H1 (cell line): ENCODE measurements at regions not wholly inside any gene's neighbourhood (a gene's known extent, or its start where the extent isn't known, plus 50 kb on each side); places are given as distances from the start of the nearest gene placed in this dataset.

Source experiments
- CTCF ChIA-PET: fragments of 300-600 bp; sonication (Branson Sonifier 250); formaldehyde crosslinking; loops from one replicate; lab custom pipeline; 2021; ENCODE audit not compliant: partially characterized antibody; lab: Charles Lee
- POLR2A ChIA-PET: fragments of 300-600 bp; sonication (Branson Sonifier 250); formaldehyde crosslinking; loops from one replicate; lab custom pipeline; 2021; ENCODE audit warnings: inconsistent platforms; ENCODE audit not compliant: partially characterized antibody; lab: Charles Lee
- DNase-seq, 2 experiments: peaks; one replicate each; pipeline versions ENCODE4 v3.0.0 to v3.0.0-alpha.2; 2010 to 2022; ENCODE audit warnings: low spot score in 2 of 2, low read depth in 1 of 2, mixed read lengths in 1 of 2
- FAIRE-seq: peaks from 2 replicates; lab custom pipeline; 2011; peaks lifted over from hg19 to GRCh38; lab: Jason Lieb, UNC
- H2AFZ ChIP-seq: 2 replicates; pipeline ENCODE4 v1.8.1; 2012; ENCODE audit warnings: low read length, inconsistent platforms
- H2AK5ac ChIP-seq: 2 replicates; pipeline ENCODE4 v1.6.1; 2013; ENCODE audit warnings: low read depth, low read length
- H2BK120ac ChIP-seq: replicated peaks from 2 replicates; pipeline ENCODE3; 2013; ENCODE audit warnings: low read depth, low read length, inconsistent platforms
- H2BK12ac ChIP-seq: 2 replicates; pipeline ENCODE4 v1.6.1; 2013; ENCODE audit warnings: low read depth, low read length
- H2BK15ac ChIP-seq: 2 replicates; pipeline ENCODE4 v1.6.1; 2013; ENCODE audit warnings: low read length
- H2BK20ac ChIP-seq: 2 replicates; pipeline ENCODE4 v1.6.1; 2013; ENCODE audit warnings: low read length
- H2BK5ac ChIP-seq: 2 replicates; pipeline ENCODE4 v1.6.1; 2013; ENCODE audit warnings: low read depth, low read length
- H3K14ac ChIP-seq: 2 replicates; pipeline ENCODE4 v1.6.1; 2013; ENCODE audit warnings: inconsistent platforms; ENCODE audit not compliant: insufficient read length
- H3K18ac ChIP-seq: 2 replicates; pipeline ENCODE4 v1.6.1; 2013; ENCODE audit warnings: low read length; ENCODE audit errors: extremely low read depth
- H3K23ac ChIP-seq: 2 replicates; pipeline ENCODE4 v1.6.1; 2013; ENCODE audit warnings: inconsistent platforms; ENCODE audit not compliant: insufficient read length
- H3K23me2 ChIP-seq: 2 replicates; pipeline ENCODE4 v1.6.1; 2013; ENCODE audit warnings: low read depth, low read length
- H3K27ac ChIP-seq: 2 replicates; pipeline ENCODE4 v1.6.1; 2011; ENCODE audit warnings: low read depth, low read length, inconsistent platforms
- H3K27me3 ChIP-seq, 4 experiments: replicated peaks in 1 of 4; 1 replicate in 1 of 4; 2 replicates in 3 of 4; pipeline versions ENCODE4 v1.6.1 to v1.8.1; 2011 to 2013; ENCODE audit warnings: low read length in 3 of 4, mild to moderate bottlenecking in 3 of 4, inconsistent platforms in 2 of 4, mixed read lengths in 2 of 4, moderate library complexity in 1 of 4; ENCODE audit not compliant: control insufficient read depth in 3 of 4, insufficient read depth in 3 of 4; ENCODE audit errors: extremely low read depth in 1 of 4
- H3K36me3 ChIP-seq, 4 experiments: 2 replicates each; pipeline versions ENCODE4 v1.6.1 to v1.8.1; 2011 to 2013; ENCODE audit warnings: mild to moderate bottlenecking in 4 of 4, low read length in 3 of 4, moderate library complexity in 2 of 4, control low read depth in 1 of 4, inconsistent platforms in 1 of 4; ENCODE audit not compliant: insufficient read depth in 4 of 4, control insufficient read depth in 2 of 4
- H3K4ac ChIP-seq: replicated peaks from 2 replicates; pipeline ENCODE3; 2013; ENCODE audit warnings: low read length, low read depth, mixed read lengths, inconsistent platforms; ENCODE audit not compliant: insufficient read length
- H3K4me1 ChIP-seq, 4 experiments: replicated peaks in 1 of 4; 1 replicate in 1 of 4; 2 replicates in 3 of 4; pipeline versions ENCODE4 v1.6.1 to v1.8.1; 2011 to 2013; ENCODE audit warnings: low read length in 3 of 4, inconsistent platforms in 2 of 4, mixed read lengths in 1 of 4; ENCODE audit not compliant: insufficient read depth in 4 of 4, control insufficient read depth in 3 of 4
- H3K4me2 ChIP-seq, 2 experiments: 2 replicates each; pipeline versions ENCODE4 v1.6.1 to v1.8.1; 2011 to 2013; ENCODE audit warnings: low read depth in 2 of 2, low read length in 2 of 2, control low read depth in 1 of 2, inconsistent platforms in 1 of 2, mild to moderate bottlenecking in 1 of 2; ENCODE audit not compliant: insufficient read depth in 1 of 2
- H3K4me3 ChIP-seq, 4 experiments: fragments of 200-600, 300-600 bp in 1 of 4; sonication (generic), shearing (Covaris generic), sonication (Bioruptor Twin) in 1 of 4; 2 replicates each; pipeline versions ENCODE4 v1.5.1 to v1.8.1; 2011 to 2016; ENCODE audit warnings: low read length in 4 of 4, low read depth in 3 of 4, control low read depth in 2 of 4, inconsistent platforms in 2 of 4, mild to moderate bottlenecking in 2 of 4, mixed read lengths in 1 of 4, moderate library complexity in 1 of 4; ENCODE audit not compliant: insufficient read depth in 2 of 4; ENCODE audit errors: extremely low read depth in 1 of 4
- H3K56ac ChIP-seq: replicated peaks from 2 replicates; pipeline ENCODE3; 2013; ENCODE audit warnings: low read depth, mild to moderate bottlenecking, mixed read lengths, low read length, inconsistent platforms; ENCODE audit not compliant: insufficient read length
- H3K79me1 ChIP-seq: 2 replicates; pipeline ENCODE4 v1.6.1; 2013; ENCODE audit warnings: low read depth, low read length, control low read depth
- H3K79me2 ChIP-seq, 2 experiments: 2 replicates each; pipeline versions ENCODE4 v1.6.1 to v1.8.1; 2012 to 2013; ENCODE audit warnings: low read length in 2 of 2, mild to moderate bottlenecking in 2 of 2, inconsistent platforms in 1 of 2; ENCODE audit not compliant: insufficient read depth in 2 of 2, control insufficient read depth in 1 of 2
- H3K9ac ChIP-seq, 4 experiments: replicated peaks in 1 of 4; 1 replicate in 1 of 4; 2 replicates in 3 of 4; pipeline versions ENCODE4 v1.6.1 to v1.8.1; 2011 to 2013; ENCODE audit warnings: low read depth in 3 of 4, low read length in 3 of 4, control low read depth in 2 of 4, mild to moderate bottlenecking in 2 of 4, moderate library complexity in 2 of 4, inconsistent platforms in 1 of 4; ENCODE audit errors: extremely low read depth in 1 of 4
- H3K9me3 ChIP-seq, 2 experiments: 2 replicates each; pipeline versions ENCODE4 v1.6.1 to v1.8.1; 2012 to 2013; ENCODE audit warnings: mild to moderate bottlenecking in 2 of 2, moderate library complexity in 2 of 2, control low read depth in 1 of 2, inconsistent platforms in 1 of 2, low read depth in 1 of 2, low read length in 1 of 2, mixed read lengths in 1 of 2; ENCODE audit not compliant: insufficient read depth in 2 of 2
- H4K20me1 ChIP-seq, 2 experiments: replicated peaks in 1 of 2; 2 replicates each; pipeline versions ENCODE3 to v1.8.1; 2011 to 2013; ENCODE audit warnings: inconsistent platforms in 2 of 2, low read length in 2 of 2, mild to moderate bottlenecking in 1 of 2; ENCODE audit not compliant: insufficient read depth in 2 of 2, control insufficient read depth in 1 of 2
- H4K5ac ChIP-seq: 2 replicates; pipeline ENCODE4 v1.6.1; 2013; ENCODE audit warnings: low read length, low read depth, mixed read lengths, inconsistent platforms; ENCODE audit not compliant: insufficient read length
- H4K8ac ChIP-seq: 2 replicates; pipeline ENCODE4 v1.8.0; 2013; ENCODE audit warnings: mild to moderate bottlenecking, moderate library complexity, low read length, inconsistent platforms; ENCODE audit not compliant: insufficient read depth; ENCODE audit errors: extremely low read depth
- H4K91ac ChIP-seq: replicated peaks from 2 replicates; pipeline ENCODE3; 2013; ENCODE audit warnings: low read length, mixed read lengths, inconsistent platforms; ENCODE audit not compliant: insufficient read length
- RXRA ChIP-seq: IDR thresholded peaks from 2 replicates; pipeline ENCODE4 v1.6.1; 2011; ENCODE audit warnings: low read depth, mild to moderate bottlenecking, low read length, moderate library complexity; ENCODE audit not compliant: insufficient read depth
- WGBS, 2 experiments: shearing (Covaris generic) in 1 of 2; methylation state at CpG; one replicate each; pipeline versions ENCODE4 v1.1.6 to v1.1.7; 2013 to 2015; ENCODE audit warnings: low lambda C conversion rate in 2 of 2, mixed read lengths in 2 of 2, inconsistent platforms in 1 of 2, low coverage in 1 of 2, missing lambda C conversion rate in 1 of 2; ENCODE audit not compliant: insufficient replicate concordance in 2 of 2, insufficient coverage in 1 of 2, insufficient read length in 1 of 2; ENCODE audit errors: extremely low coverage in 1 of 2, missing lambda C conversion rate in 1 of 2; 5-methylcytosine and 5-hydroxymethylcytosine counted together

DNA sequence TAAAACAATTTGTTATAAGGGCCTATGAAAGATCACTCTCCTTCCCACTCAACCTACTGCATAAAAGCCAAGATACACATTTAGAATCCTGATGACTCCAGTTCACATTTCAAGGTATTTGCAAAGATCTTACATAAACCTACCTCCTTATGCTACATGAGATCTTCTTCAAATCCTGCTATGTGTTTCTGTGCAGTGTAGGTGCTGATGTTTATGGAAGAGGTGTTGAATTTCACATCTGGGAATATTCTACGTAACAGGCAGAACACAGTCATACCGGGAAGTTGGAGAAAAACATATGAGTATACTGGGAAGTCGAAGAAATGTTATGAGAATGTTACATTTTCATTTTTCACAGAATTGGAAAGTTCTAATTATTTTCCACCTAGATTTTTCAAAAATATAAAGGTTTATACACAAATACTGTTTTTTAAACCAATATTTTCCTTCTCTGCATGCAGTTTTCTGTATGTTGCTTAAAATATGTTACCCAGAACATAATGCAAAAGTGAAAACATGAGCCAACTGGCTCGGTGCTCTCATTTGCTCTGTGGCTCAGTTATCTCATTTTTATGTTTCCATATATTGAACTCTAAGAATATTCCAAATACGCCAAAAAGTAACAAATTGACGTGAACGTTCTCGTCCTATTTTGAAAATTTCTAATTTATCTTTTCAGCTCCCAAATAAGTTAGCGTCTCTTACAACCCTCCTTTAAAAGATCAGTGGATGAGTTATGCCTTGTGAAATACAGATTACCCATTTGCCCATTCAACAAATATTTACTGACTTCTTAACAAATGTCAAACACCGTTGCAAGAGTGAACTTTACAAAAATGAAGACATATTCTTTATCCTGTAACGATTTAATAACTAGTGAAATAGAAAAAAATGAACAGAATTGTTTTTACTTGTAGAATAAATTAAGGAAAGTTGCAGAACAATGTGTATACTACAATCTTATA lies 899.3 kb downstream of the STIM2 start:
- H2BK20ac ChIP-seq: no peak overlapping the region
- H2BK5ac ChIP-seq: no peak overlapping the region
- H2AFZ ChIP-seq: no peak overlapping the region; the same call in 1 of the 2 replicates
- H4K20me1 ChIP-seq: no peaks in the 10 kb centered on the region
- no peak overlapping the region for H3K18ac ChIP-seq
- no peak overlapping the region for H3K4ac ChIP-seq
- no peak overlapping the region for H3K56ac ChIP-seq
- no peaks in the 10 kb centered on the region for H3K9me3 ChIP-seq
- no peaks in the 10 kb centered on the region for H3K79me2 ChIP-seq
- no peak overlapping the region for H3K27ac ChIP-seq
- no peaks in the 10 kb centered on the region for H3K27me3 ChIP-seq
- no peak overlapping the region for H3K4me2 ChIP-seq
- H3K23me2 ChIP-seq: no peaks in the 10 kb centered on the region
- H2BK12ac ChIP-seq: no peak overlapping the region
- no peak overlapping the region for H3K23ac ChIP-seq
- no peak overlapping the region for H2AK5ac ChIP-seq
- H3K4me3 ChIP-seq: no peak overlapping the region
- ChIA-PET CTCF (interaction anchor here (1.5 kb wide), 1 partner anchor 20 kb away, joined by 3 read pairs; no protein-coding TSS in a partner anchor), POLR2A (no interaction called here)
- H2BK120ac ChIP-seq: no peak overlapping the region
- FAIRE-seq (no peak), DNase-seq (no peak)
- no peak for TF ChIP-seq RXRA
- H3K4me1 ChIP-seq: no peaks in the 10 kb centered on the region
- no peak overlapping the region for H3K9ac ChIP-seq
- H3K36me3 ChIP-seq: no peaks in the 10 kb centered on the region
- no peak overlapping the region for H2BK15ac ChIP-seq
- no peak overlapping the region for H4K8ac ChIP-seq
- H4K5ac ChIP-seq: no peak overlapping the region
- H3K79me1 ChIP-seq: no peaks in the 10 kb centered on the region
- no peak overlapping the region for H4K91ac ChIP-seq
- no peak overlapping the region for H3K14ac ChIP-seq
- 95% methylated on average over 11 of the region's 11 CpGs; no CpG with 5 or more reads in 1 of the 2 experiments for WGBS, 2 experiments
